ENCODE measurements at regions not wholly inside any gene's neighbourhood (a gene's known extent, or its start where the extent isn't known, plus 50 kb on each side); places are given as distances from the start of the nearest gene placed in this dataset.

DNA sequence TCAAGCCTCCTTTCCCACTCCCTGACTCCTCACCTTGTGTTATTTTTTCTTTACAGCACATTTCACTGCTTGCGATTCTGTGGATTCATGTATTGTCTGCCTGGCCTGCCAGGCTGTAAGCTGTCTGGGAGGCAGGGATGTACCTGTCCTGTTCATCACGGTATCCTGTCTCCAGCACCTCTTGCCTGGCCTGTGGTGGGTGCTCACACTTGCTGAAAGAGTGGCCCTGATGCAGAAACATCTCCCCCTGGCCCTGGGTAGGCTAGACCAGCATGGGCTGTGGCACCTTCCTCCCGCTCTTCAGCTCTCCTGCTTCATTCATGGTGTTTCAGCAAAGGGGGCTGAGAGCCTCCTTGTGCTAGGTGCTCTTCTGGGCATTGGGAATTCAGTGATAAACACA lies 60.1 kb upstream of the KCNG1 start:
- H3K27me3 ChIP-seq: no peaks in the 10 kb centered on the region
- H3K4me1 ChIP-seq (ENCODE audit: insufficient read depth): no peaks in the 10 kb centered on the region
- no peak overlapping the region for H3K4me3 ChIP-seq
- TF ChIP-seq POLR2A (IDR thresholded peaks at IDR 0.05): no peak
- TF ChIP-seq EP300 (IDR thresholded peaks at IDR 0.05): no peak
- TF ChIP-seq, protein P1, sequence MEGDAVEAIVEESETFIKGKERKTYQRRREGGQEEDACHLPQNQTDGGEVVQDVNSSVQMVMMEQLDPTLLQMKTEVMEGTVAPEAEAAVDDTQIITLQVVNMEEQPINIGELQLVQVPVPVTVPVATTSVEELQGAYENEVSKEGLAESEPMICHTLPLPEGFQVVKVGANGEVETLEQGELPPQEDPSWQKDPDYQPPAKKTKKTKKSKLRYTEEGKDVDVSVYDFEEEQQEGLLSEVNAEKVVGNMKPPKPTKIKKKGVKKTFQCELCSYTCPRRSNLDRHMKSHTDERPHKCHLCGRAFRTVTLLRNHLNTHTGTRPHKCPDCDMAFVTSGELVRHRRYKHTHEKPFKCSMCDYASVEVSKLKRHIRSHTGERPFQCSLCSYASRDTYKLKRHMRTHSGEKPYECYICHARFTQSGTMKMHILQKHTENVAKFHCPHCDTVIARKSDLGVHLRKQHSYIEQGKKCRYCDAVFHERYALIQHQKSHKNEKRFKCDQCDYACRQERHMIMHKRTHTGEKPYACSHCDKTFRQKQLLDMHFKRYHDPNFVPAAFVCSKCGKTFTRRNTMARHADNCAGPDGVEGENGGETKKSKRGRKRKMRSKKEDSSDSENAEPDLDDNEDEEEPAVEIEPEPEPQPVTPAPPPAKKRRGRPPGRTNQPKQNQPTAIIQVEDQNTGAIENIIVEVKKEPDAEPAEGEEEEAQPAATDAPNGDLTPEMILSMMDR (IDR thresholded peaks at IDR 0.05): no peak
- no peaks in the 10 kb centered on the region for H3K9me3 ChIP-seq
- H3K27ac ChIP-seq: no peak overlapping the region
- 82 to 88% (median 85%) methylated on average over 3 of the region's 3 CpGs for WGBS, 3 donors
- DNase-seq: no peak
- H3K36me3 ChIP-seq: no peaks in the 10 kb centered on the region
- intact Hi-C loops (cut with DNase I): no loop called here

DNA sequence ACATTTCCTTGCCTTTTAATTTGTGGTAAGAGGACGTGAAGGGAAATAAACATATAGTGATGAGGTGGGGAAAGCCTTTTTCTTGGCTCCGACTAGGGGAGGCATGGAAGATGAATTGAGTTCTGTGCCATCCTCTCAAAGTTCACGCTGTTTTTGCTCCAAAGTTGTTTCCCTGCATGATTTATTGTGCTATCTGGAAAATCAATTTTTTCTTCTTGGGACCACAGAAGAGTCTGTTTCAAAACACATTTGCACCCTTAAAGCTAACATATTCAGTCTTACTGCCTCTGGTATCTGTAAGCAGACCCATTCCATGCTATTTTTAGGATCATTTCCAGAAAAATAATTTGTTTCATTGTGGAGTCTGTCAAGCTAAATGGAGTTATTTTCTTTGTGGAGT lies 57.6 kb upstream of the KCNG1 start:
- Histone ChIP-seq H3K36me3 (no peaks in the 10 kb centered on the region), H3K27ac (no peak overlapping the region), H3K9me3 (no peaks in the 10 kb centered on the region), H3K4me3 (no peak overlapping the region), H3K27me3 (no peaks in the 10 kb centered on the region), H3K4me1 (ENCODE audit: insufficient read depth) (no peaks in the 10 kb centered on the region)
- TF ChIP-seq, protein P1 (IDR thresholded peaks at IDR 0.05): no peak
- TF ChIP-seq EP300 (IDR thresholded peaks at IDR 0.05) (no peak), POLR2A (IDR thresholded peaks at IDR 0.05) (no peak)
- intact Hi-C loops (cut with DNase I): no loop called here
- no peak for DNase-seq
- 13 to 17% (median 15%) methylated on average over 3 of the region's 3 CpGs for WGBS, 3 donors

DNA sequence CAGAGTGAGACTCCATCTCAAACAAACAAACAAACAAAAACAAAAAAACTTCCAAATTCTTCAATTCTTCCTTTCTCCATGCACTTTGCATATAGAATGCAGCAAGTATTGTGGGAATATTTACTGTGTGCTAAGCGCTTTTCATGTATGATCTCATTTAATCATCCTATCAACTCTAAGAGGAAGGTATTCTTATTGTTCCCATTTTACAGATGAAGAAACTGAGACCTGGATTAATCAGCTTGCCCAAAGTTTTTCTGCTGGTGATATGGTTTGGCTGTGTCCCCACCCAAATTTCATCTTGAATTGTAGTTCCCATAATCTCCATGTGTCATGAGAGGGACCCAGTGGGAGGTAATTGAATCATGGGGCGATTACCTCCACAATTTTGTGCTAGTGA lies 56.6 kb upstream of the KCNG1 start:
- intact Hi-C loops (cut with DNase I): no loop called here
- 90 to 96% (median 91%) methylated on average over 2 of the region's 2 CpGs for WGBS, 3 donors
- no peak for DNase-seq
- TF ChIP-seq POLR2A (IDR thresholded peaks at IDR 0.05) (no peak), EP300 (IDR thresholded peaks at IDR 0.05) (no peak)
- TF ChIP-seq, protein P1 (IDR thresholded peaks at IDR 0.05): no peak
- no peak overlapping the region for H3K27ac ChIP-seq
- H3K27me3 ChIP-seq: no peaks in the 10 kb centered on the region
- no peaks in the 10 kb centered on the region for H3K9me3 ChIP-seq
- H3K4me1 ChIP-seq (ENCODE audit: insufficient read depth): no peaks in the 10 kb centered on the region
- H3K4me3 ChIP-seq: no peak overlapping the region
- no peaks in the 10 kb centered on the region for H3K36me3 ChIP-seq

DNA sequence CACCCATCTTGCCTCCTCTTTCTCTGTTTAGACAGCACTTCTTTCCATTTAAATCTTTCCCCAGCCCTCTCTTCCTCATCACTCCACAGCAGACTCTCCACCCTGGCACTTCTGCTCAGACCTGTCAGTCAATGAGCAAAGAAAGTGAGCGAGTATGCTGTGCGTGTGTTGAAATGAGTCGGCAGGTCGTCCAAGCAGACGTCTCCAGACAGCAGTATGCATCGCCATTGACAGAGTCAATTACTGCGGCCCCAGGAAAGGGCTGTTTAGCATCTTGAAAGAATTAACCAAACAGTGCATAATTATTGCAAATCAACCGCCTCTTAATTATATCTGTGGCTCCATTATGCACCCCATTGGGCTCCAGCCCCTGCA lies 54.8 kb upstream of the KCNG1 start:
- intact Hi-C loops (cut with DNase I): no loop called here
- H3K9me3 ChIP-seq: no peaks in the 10 kb centered on the region
- 34 to 45% (median 37%) methylated on average over 8 of the region's 8 CpGs for WGBS, 3 donors
- no peak overlapping the region for H3K4me3 ChIP-seq
- H3K36me3 ChIP-seq: no peaks in the 10 kb centered on the region
- no peaks in the 10 kb centered on the region for H3K27me3 ChIP-seq
- no peak overlapping the region for H3K27ac ChIP-seq
- TF ChIP-seq, protein P1 (IDR thresholded peaks at IDR 0.05): no peak
- TF ChIP-seq POLR2A (IDR thresholded peaks at IDR 0.05): no peak
- no peak for TF ChIP-seq EP300 (IDR thresholded peaks at IDR 0.05)
- H3K4me1 ChIP-seq (ENCODE audit: insufficient read depth): no peaks in the 10 kb centered on the region
- no peak for DNase-seq
